ENCODE measurements at regions not wholly inside any gene's neighbourhood (a gene's known extent, or its start where the extent isn't known, plus 50 kb on each side); places are given as distances from the start of the nearest gene placed in this dataset.

GRCh38 chr7:46191296-46191695 lies 270.2 kb upstream of the IGFBP3 start:
- Histone ChIP-seq H3K27ac (ENCODE audit: low read depth, low read length) (no peak overlapping the region), H2BK12ac (ENCODE audit: low read depth, low read length) (no peak overlapping the region), H3K56ac (replicated peaks; ENCODE audit: insufficient read length, low read depth, low read length) (no peak overlapping the region), H3K18ac (ENCODE audit: extremely low read depth, low read length) (no peak overlapping the region), H3K27me3 (replicated peaks in 1 of 4; ENCODE audit: control insufficient read depth in 3 of 4, extremely low read depth in 1 of 4, insufficient read depth in 3 of 4, low read length in 3 of 4) (no peaks in the 10 kb centered on the region), H3K4ac (replicated peaks; ENCODE audit: insufficient read length, low read depth, low read length) (no peak overlapping the region), H3K23ac (ENCODE audit: insufficient read length) (no peak overlapping the region), H3K9ac (replicated peaks in 1 of 4; ENCODE audit: extremely low read depth in 1 of 4, low read depth in 3 of 4, low read length in 3 of 4) (no peak overlapping the region), H2BK5ac (ENCODE audit: low read depth, low read length) (no peak overlapping the region), H3K9me3 (ENCODE audit: insufficient read depth in 2 of 2, low read depth in 1 of 2, low read length in 1 of 2) (no peaks in the 10 kb centered on the region), H3K23me2 (ENCODE audit: low read depth, low read length) (no peaks in the 10 kb centered on the region), H3K79me1 (ENCODE audit: low read depth, low read length) (no peaks in the 10 kb centered on the region), H3K36me3 (ENCODE audit: control insufficient read depth in 2 of 4, insufficient read depth in 4 of 4, low read length in 3 of 4) (no peaks in the 10 kb centered on the region), H3K4me3 (ENCODE audit: extremely low read depth in 1 of 4, insufficient read depth in 2 of 4, low read depth in 3 of 4, low read length in 4 of 4) (no peak overlapping the region), H3K79me2 (ENCODE audit: control insufficient read depth in 1 of 2, insufficient read depth in 2 of 2, low read length in 2 of 2) (no peaks in the 10 kb centered on the region), H2AK5ac (ENCODE audit: low read depth, low read length) (no peak overlapping the region), H2AFZ (ENCODE audit: low read length) (no peak overlapping the region), H2BK120ac (replicated peaks; ENCODE audit: low read depth, low read length) (no peak overlapping the region), H4K8ac (ENCODE audit: extremely low read depth, insufficient read depth, low read length) (no peak overlapping the region), H2BK20ac (ENCODE audit: low read length) (no peak overlapping the region), H4K20me1 (replicated peaks in 1 of 2; ENCODE audit: control insufficient read depth in 1 of 2, insufficient read depth in 2 of 2, low read length in 2 of 2) (no peaks in the 10 kb centered on the region), H4K5ac (ENCODE audit: insufficient read length, low read depth, low read length) (no peak overlapping the region), H3K14ac (ENCODE audit: insufficient read length) (no peak overlapping the region), H3K4me2 (ENCODE audit: insufficient read depth in 1 of 2, low read depth in 2 of 2, low read length in 2 of 2) (no peak overlapping the region), H3K4me1 (replicated peaks in 1 of 4; ENCODE audit: control insufficient read depth in 3 of 4, insufficient read depth in 4 of 4, low read length in 3 of 4) (no peaks in the 10 kb centered on the region), H4K91ac (replicated peaks; ENCODE audit: insufficient read length, low read length) (no peak overlapping the region), H2BK15ac (ENCODE audit: low read length) (no peak overlapping the region)
- FAIRE-seq = no peak
- CTCF ChIA-PET (ENCODE audit: partially characterized antibody) = interaction anchor here (0.9 to 1.4 kb wide), 2 partner anchors 8 to 10 kb away, joined by 3 to 4 read pairs; no protein-coding TSS in a partner anchor
- no peak for DNase-seq (ENCODE audit: low read depth in 1 of 2, low spot score in 2 of 2)
- TF ChIP-seq CBX5 (IDR thresholded peaks at IDR 0.05; ENCODE audit: low read depth, low read length) (no peak), SRF (IDR thresholded peaks at IDR 0.05; ENCODE audit: low read depth, low read length) (no peak)
- WGBS, 2 experiments (ENCODE audit: extremely low coverage in 1 of 2, insufficient coverage in 1 of 2, insufficient read length in 1 of 2, insufficient replicate concordance in 2 of 2, low coverage in 1 of 2, low lambda C conversion rate in 2 of 2, missing lambda C conversion rate in 1 of 2) = 95% methylated on average over 3 of the region's 3 CpGs; no CpG with 5 or more reads in 1 of the 2 experiments
- POLR2A ChIA-PET (ENCODE audit: partially characterized antibody) = no interaction called here

Measured in H1 (cell line).